Calu3 (cell line): ENCODE measurements at regions not wholly inside any gene's neighbourhood (a gene's known extent, or its start where the extent isn't known, plus 50 kb on each side); places are given as distances from the start of the nearest gene placed in this dataset.

Source experiments
- BruUV-seq: library from RNA; stranded (reverse); fragments of 400-500 nt; replicated peaks from 2 replicates; lab custom pipeline; 2021; lab: Mats Ljungman, UMichigan
- CTCF ChIA-PET: fragments of 300-600 bp; sonication (Branson Sonifier 250); formaldehyde crosslinking; loops from one replicate; lab custom pipeline; 2022; ENCODE audit warnings: antibody characterized with exemption; lab: Charles Lee
- DNase-seq: peaks from one replicate; pipeline ENCODE4 v3.0.0; 2022
- H3K27ac Mint-ChIP-seq: one replicate; pipeline ENCODE4 v1.8.0; 2022; ENCODE audit warnings: mixed read lengths; ENCODE audit not compliant: unreplicated experiment
- H3K27me3 Mint-ChIP-seq: one replicate; pipeline ENCODE4 v1.8.0; 2022; ENCODE audit warnings: mixed read lengths; ENCODE audit not compliant: unreplicated experiment
- H3K36me3 Mint-ChIP-seq: one replicate; pipeline ENCODE4 v1.8.0; 2022; ENCODE audit warnings: mild to moderate bottlenecking, moderate library complexity, mixed read lengths; ENCODE audit not compliant: insufficient read depth, unreplicated experiment
- H3K4me1 Mint-ChIP-seq: one replicate; pipeline ENCODE4 v1.8.0; 2022; ENCODE audit warnings: mild to moderate bottlenecking, low read depth, mixed read lengths; ENCODE audit not compliant: unreplicated experiment
- H3K4me3 Mint-ChIP-seq: one replicate; pipeline ENCODE4 v1.8.0; 2022; ENCODE audit warnings: mild to moderate bottlenecking, low read depth, moderate library complexity, mixed read lengths; ENCODE audit not compliant: unreplicated experiment
- H3K9me3 Mint-ChIP-seq: one replicate; pipeline ENCODE4 v1.8.0; 2022; ENCODE audit warnings: low read depth, mixed read lengths; ENCODE audit not compliant: unreplicated experiment
- intact Hi-C: fragments of 100-400 bp; cut with micrococcal nuclease; formaldehyde crosslinking; loops from one replicate; pipeline ENCODE4 v1.10.0; 2022; ENCODE audit not compliant: unreplicated experiment
- TF ChIP-seq, protein P1 (sequence below): fragments of 200-600 bp; IDR thresholded peaks from one replicate; pipeline ENCODE4 v1.8.0; 2022; ENCODE audit warnings: antibody characterized with exemption; ENCODE audit not compliant: unreplicated experiment

GRCh38 chr17:52647411-52647810 is 488.9 kb upstream of the CA10 start:
- no peak overlapping the region for H3K4me3 Mint-ChIP-seq
- TF ChIP-seq, protein P1, sequence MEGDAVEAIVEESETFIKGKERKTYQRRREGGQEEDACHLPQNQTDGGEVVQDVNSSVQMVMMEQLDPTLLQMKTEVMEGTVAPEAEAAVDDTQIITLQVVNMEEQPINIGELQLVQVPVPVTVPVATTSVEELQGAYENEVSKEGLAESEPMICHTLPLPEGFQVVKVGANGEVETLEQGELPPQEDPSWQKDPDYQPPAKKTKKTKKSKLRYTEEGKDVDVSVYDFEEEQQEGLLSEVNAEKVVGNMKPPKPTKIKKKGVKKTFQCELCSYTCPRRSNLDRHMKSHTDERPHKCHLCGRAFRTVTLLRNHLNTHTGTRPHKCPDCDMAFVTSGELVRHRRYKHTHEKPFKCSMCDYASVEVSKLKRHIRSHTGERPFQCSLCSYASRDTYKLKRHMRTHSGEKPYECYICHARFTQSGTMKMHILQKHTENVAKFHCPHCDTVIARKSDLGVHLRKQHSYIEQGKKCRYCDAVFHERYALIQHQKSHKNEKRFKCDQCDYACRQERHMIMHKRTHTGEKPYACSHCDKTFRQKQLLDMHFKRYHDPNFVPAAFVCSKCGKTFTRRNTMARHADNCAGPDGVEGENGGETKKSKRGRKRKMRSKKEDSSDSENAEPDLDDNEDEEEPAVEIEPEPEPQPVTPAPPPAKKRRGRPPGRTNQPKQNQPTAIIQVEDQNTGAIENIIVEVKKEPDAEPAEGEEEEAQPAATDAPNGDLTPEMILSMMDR: no peak
- intact Hi-C loops: no loop called here
- H3K4me1 Mint-ChIP-seq: no peaks in the 10 kb centered on the region
- no peaks in the 10 kb centered on the region for H3K27me3 Mint-ChIP-seq
- CTCF ChIA-PET: no interaction called here
- no peak for DNase-seq
- no peak overlapping the region for H3K27ac Mint-ChIP-seq
- H3K9me3 Mint-ChIP-seq: no peaks in the 10 kb centered on the region
- no peaks in the 10 kb centered on the region for H3K36me3 Mint-ChIP-seq
- BruUV-seq: no TSS peak

DNA sequence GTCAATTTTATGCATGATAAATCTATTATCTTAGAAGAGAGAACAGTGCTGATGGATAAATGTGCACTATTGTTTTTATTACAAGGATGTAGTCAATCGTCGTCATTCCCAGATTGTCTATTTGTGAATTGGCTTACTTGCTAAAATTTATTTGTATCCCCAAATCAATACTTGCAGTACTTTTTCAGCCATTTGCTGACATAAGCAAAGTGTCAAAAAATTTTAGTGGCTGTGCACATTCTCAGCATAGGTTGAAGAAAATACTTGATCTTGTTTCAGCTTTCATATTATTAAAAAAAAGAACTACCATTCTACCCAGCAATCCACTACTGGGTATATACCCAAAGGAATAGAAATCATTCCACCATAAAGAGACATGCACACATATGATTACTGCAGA is 477.9 kb upstream of the CA10 start:
- Mint-ChIP-seq H3K4me1 (no peaks in the 10 kb centered on the region), H3K9me3 (no peaks in the 10 kb centered on the region), H3K27ac (no peak overlapping the region), H3K36me3 (no peaks in the 10 kb centered on the region), H3K4me3 (no peak overlapping the region), H3K27me3 (no peaks in the 10 kb centered on the region)
- TF ChIP-seq, protein P1: no peak
- intact Hi-C loops: no loop called here
- CTCF ChIA-PET: no interaction called here
- no TSS peak for BruUV-seq
- no peak for DNase-seq

- Mint-ChIP-seq H3K4me1 (no peaks in the 10 kb centered on the region), H3K4me3 (no peak overlapping the region), H3K36me3 (no peaks in the 10 kb centered on the region), H3K9me3 (peaks cover 4% of the 10 kb centered on the region), H3K27ac (no peak overlapping the region), H3K27me3 (no peaks in the 10 kb centered on the region)
- BruUV-seq: no TSS peak
- TF ChIP-seq, protein P1: no peak
- CTCF ChIA-PET: interaction anchor here (0.7 kb wide), 1 partner anchor 832 kb away, joined by 4 read pairs; no protein-coding TSS in a partner anchor
- intact Hi-C loops: no loop called here
- no peak for DNase-seq
These were observed 448.1 kb upstream of the CA10 start for GRCh38 chr17:52606590-52606989.

DNA sequence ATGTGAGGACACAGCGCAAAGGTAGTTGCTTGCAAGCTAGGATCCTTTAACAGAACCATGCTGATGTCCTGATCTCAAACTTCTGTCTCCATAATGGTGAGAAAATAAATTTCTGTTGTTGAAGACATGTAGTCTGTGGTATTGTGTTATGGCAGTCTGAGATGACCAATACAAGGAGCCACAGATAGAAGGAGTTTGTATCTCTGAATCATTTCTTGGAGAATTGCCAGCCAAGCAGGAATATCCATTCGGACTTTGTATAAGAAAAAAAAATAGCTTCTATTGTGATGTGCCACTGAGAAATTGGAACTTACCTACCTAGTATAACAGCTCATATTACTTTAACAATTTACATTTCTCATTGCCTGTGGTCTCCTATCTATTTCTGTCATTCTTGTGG is 447.6 kb upstream of the CA10 start:
- no peak for DNase-seq
- TF ChIP-seq, protein P1: no peak
- Mint-ChIP-seq H3K4me3 (no peak overlapping the region), H3K9me3 (peaks cover under 1% of the 10 kb centered on the region), H3K27ac (no peak overlapping the region), H3K4me1 (no peaks in the 10 kb centered on the region), H3K36me3 (no peaks in the 10 kb centered on the region), H3K27me3 (no peaks in the 10 kb centered on the region)
- intact Hi-C loops: no loop called here
- CTCF ChIA-PET: no interaction called here
- BruUV-seq: no TSS peak
